Sigmoid colon (tissue), 6 donors: ENCODE measurements at regions not wholly inside any gene's neighbourhood (a gene's known extent, or its start where the extent isn't known, plus 50 kb on each side); places are given as distances from the start of the nearest gene placed in this dataset.

Experiments used
- DNase-seq: peaks from one replicate; pipeline ENCODE4 v3.0.0-alpha.2; 2019
- H3K27ac ChIP-seq, 4 donors: fragments of 200-600 bp; sonication (generic); one replicate each; pipeline ENCODE4 v1.5.1; 2016 to 2019; ENCODE audit warnings: mild to moderate bottlenecking in 1 of 4
- H3K27me3 ChIP-seq, 3 donors: fragments of 200-600 bp; sonication (generic); one replicate each; pipeline ENCODE4 v1.5.1; 2019; ENCODE audit warnings: mild to moderate bottlenecking in 1 of 3
- H3K36me3 ChIP-seq, 4 donors: fragments of 200-600 bp; sonication (generic); one replicate each; pipeline ENCODE4 v1.5.1; 2016 to 2019
- H3K4me1 ChIP-seq, 4 donors: fragments of 200-600 bp; sonication (generic); one replicate each; pipeline ENCODE4 v1.5.1; 2017 to 2019
- H3K4me3 ChIP-seq, 4 donors: fragments of 200-600 bp; sonication (generic); one replicate each; pipeline ENCODE4 v1.5.1; 2017 to 2019; ENCODE audit warnings: mild to moderate bottlenecking in 2 of 4, moderate library complexity in 1 of 4
- H3K9me3 ChIP-seq, 4 donors: fragments of 200-600 bp in 3 of 4; sonication (generic) in 3 of 4; one replicate each; pipeline versions ENCODE4 v1.5.1 to v1.6.1; 2013 to 2019
- CTCF ChIP-seq, 4 experiments: fragments of 450-650 bp in 3 of 4; fragments of 200-600 bp in 1 of 4; IDR thresholded peaks; one replicate each; pipeline ENCODE4 v1.5.1; 2016 to 2019; ENCODE audit warnings: antibody characterized with exemption in 4 of 4, mild to moderate bottlenecking in 3 of 4, moderate library complexity in 2 of 4
- EP300 ChIP-seq, 4 donors: sonication (generic); formaldehyde crosslinking; IDR thresholded peaks; one replicate each; pipeline ENCODE4 v1.6.1; 2017; ENCODE audit warnings: antibody characterized with exemption in 4 of 4
- POLR2A ChIP-seq, 2 donors: fragments of 450-650 bp; IDR thresholded peaks; one replicate each; pipeline ENCODE4 v1.6.1; 2016; ENCODE audit warnings: antibody characterized with exemption in 2 of 2, mild to moderate bottlenecking in 2 of 2, moderate library complexity in 2 of 2
- POLR2AphosphoS5 ChIP-seq, 4 donors: sonication (generic); formaldehyde crosslinking; IDR thresholded peaks; one replicate each; pipeline ENCODE4 v1.6.1; 2017; ENCODE audit warnings: antibody characterized with exemption in 4 of 4
- WGBS, 2 donors: extraction: QIAGEN DNeasy Blood & Tissue Kit; methylation state at CpG; one replicate each; pipeline ENCODE4 v1.1.7; 2013; 5-methylcytosine and 5-hydroxymethylcytosine counted together
- intact Hi-C: fragments of 100-400 bp; cut with DNase I; formaldehyde crosslinking; loops from one replicate; pipeline ENCODE4 v1.15.1; 2023
- donor health status: healthy with polysubstance abuse.
- donor health status: healthy.

DNA sequence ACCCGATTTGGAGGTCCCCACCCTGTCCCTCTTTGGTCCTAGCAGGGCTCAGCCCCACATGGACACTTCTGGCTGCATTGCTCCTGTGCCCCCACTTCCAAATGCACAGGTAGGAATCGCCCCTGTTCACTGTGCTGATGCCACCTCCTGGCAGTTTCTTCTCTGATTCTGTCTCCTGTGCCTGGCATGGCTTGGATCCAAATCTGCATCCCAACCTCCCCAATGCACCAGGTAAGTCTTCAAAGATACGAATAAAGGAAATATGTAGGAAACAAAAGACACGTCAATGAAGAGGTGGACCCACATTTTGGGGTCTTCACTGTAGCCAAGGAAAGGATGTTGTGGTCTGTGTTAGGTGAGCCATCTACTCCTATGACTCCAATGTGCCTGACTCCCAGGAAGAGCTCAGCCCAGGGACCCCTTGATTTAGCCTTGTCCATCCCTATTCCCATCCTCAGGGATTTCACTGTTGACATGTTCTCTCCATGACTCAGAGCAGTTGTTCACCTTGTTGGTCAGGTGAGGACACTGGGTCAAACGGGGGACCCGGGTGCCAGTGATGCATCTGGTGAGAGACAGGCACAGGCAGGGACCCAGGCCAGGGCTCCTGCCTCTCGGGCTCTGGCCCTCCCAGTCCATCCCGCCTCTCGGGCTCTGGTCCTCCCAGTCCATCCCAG, 341.8 kb downstream of the CXCL12 start:
- Histone ChIP-seq H3K9me3 (no peaks in the 10 kb centered on the region), H3K4me1 (peaks cover 0 to 35% (median 31%) of the 10 kb centered on the region in 4 donors), H3K36me3 (no peaks in the 10 kb centered on the region), H3K27me3 (no peaks in the 10 kb centered on the region), H3K4me3 (no peak overlapping the region), H3K27ac (no peak overlapping the region)
- intact Hi-C loops = no loop called here
- WGBS, 2 donors = 73 to 80% methylated on average over 9 of the region's 9 CpGs
- TF ChIP-seq CTCF (IDR thresholded peaks at IDR 0.05) (no peak), EP300 (IDR thresholded peaks at IDR 0.05) (no peak), POLR2AphosphoS5 (IDR thresholded peaks at IDR 0.05) (no peak), POLR2A (IDR thresholded peaks at IDR 0.05) (no peak)
- DNase-seq = no peak

DNA sequence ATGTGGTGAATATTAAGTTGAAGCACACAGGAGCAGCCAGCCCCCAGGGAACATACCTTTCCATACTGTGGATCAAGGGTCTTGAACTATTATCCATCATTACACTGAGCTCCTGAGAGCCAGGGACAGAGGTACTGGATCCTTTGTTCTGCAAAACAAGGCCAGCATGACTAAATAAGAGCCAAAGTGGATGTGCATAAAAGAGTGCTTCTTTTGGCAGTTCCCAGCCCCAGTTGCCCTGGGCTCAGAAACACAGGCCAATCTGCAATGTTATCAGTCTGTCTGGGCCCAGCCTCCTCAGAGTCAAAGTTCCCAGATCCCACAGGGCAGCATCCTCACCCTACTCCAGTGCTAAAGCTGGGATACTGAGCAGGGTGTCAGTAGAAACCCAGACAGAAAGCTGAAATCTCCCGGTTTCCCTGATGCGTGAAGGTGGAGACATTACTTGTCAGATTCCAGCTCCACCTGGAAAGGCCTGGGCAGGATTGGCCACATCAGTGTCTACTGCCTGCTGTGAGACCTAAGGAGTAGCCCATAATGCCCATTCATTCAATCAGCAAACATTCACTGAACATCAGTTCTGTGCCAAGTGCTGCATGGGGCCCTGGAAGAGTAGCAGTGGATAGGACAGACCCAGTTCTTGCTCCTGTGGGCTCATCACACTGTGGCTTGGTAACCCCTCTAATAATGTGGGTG, 342.7 kb downstream of the CXCL12 start:
- 94 to 96% methylated on average over 2 of the region's 2 CpGs for WGBS, 2 donors
- H3K9me3 ChIP-seq = no peaks in the 10 kb centered on the region
- TF ChIP-seq EP300 (IDR thresholded peaks at IDR 0.05) (no peak), POLR2AphosphoS5 (IDR thresholded peaks at IDR 0.05) (no peak), CTCF (IDR thresholded peaks at IDR 0.05) (no peak), POLR2A (IDR thresholded peaks at IDR 0.05) (no peak)
- no peak overlapping the region for H3K4me3 ChIP-seq
- H3K4me1 ChIP-seq = peaks cover 0 to 29% (median 24%) of the 10 kb centered on the region in 4 donors
- H3K27ac ChIP-seq = no peak overlapping the region
- H3K36me3 ChIP-seq = no peaks in the 10 kb centered on the region
- no peaks in the 10 kb centered on the region for H3K27me3 ChIP-seq
- intact Hi-C loops = no loop called here
- DNase-seq = no peak

DNA sequence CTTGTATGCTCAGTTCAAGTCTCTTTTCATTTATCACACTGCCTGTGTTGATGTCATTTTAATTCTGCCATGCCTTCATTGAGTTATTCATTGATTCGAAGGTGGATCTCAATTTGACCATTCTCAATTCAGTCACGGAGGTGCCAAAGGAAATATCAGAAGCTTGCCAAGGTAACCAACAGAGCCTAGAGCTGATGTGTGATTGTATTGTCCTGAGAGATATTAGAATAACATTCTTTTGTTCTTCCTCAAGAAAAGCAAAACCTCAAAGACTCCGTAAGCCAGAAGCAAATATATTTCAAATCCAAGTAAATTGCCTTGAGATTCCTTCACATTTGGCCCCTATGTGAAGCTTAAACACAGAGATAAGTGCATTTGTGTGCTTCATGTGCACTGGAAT, 345.3 kb downstream of the CXCL12 start:
- intact Hi-C loops = no loop called here
- Histone ChIP-seq H3K27ac (no peak overlapping the region), H3K27me3 (no peaks in the 10 kb centered on the region), H3K36me3 (no peaks in the 10 kb centered on the region), H3K4me1 (peaks cover 0 to 3% (median under 1%) of the 10 kb centered on the region in 4 donors), H3K4me3 (no peak overlapping the region), H3K9me3 (no peaks in the 10 kb centered on the region)
- DNase-seq = no peak
- TF ChIP-seq CTCF (IDR thresholded peaks at IDR 0.05) = no peak
- WGBS, 2 donors = 71 to 83% methylated on average over 3 of the region's 3 CpGs

DNA sequence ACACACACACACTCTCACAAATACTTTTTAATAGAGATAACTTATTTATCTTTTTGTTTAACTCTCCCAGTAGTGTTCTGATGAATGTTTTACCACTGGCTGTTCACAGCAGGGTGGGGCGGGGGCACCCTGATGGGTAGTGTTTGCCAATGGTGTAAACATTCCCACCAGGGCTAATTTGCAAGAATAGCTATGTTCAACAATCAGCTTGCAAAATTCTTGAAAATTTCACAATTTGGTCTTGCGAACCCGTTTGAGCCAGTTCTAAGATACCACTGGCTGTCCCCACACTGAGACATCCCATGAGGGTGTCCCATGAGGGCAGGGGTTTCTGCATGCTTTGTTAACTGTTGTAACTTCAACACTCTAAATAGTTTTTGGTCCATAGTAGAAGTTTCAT, 348.5 kb downstream of the CXCL12 start:
- no peak for DNase-seq
- H3K9me3 ChIP-seq = no peaks in the 10 kb centered on the region
- 86% methylated on average over 3 of the region's 3 CpGs for WGBS, 2 donors
- H3K27ac ChIP-seq = no peak overlapping the region
- intact Hi-C loops = no loop called here
- TF ChIP-seq EP300 (IDR thresholded peaks at IDR 0.05) = no peak
- no peak overlapping the region for H3K4me3 ChIP-seq
- no peaks in the 10 kb centered on the region for H3K36me3 ChIP-seq
- no peaks in the 10 kb centered on the region for H3K27me3 ChIP-seq
- no peaks in the 10 kb centered on the region for H3K4me1 ChIP-seq

DNA sequence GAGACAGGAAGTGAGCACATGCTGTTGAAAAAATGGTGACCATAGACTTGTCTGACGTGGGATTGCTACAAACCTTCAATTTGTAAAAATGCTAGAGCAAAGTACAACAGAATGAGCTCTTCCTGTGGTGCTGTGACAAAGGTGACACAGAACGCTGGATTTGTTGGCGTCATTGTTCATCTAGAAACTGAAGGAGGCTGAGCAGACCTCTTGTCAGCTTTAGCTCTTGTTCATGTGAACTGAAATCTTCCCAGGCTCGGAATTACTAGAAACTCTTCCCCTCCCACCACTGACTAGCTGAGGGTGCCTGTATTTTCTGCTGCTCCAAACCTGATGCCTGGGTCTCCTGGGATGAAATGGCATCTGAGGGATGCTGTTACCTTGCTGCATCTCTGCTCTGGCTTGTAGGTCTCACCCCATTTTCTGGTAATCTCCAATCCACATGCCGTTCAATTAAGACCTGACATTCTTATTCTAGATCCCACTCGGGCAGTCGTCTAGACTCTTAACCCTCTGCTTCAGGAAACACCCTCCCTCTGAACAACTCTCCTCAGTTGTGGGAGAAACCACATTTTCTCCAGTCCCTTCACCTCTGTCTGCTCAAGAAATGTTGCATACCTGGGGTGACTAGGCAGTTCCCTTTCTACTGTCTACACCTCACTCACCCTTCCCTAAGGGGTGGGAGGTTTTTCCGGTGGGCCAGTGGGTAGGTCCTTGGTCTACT, 349.3 kb downstream of the CXCL12 start:
- Histone ChIP-seq H3K36me3 (no peaks in the 10 kb centered on the region), H3K9me3 (no peaks in the 10 kb centered on the region), H3K4me1 (peaks cover 0 to under 1% (median 0%) of the 10 kb centered on the region in 4 donors), H3K27ac (no peak overlapping the region), H3K27me3 (no peaks in the 10 kb centered on the region), H3K4me3 (no peak overlapping the region)
- WGBS, 2 donors = 78 to 80% methylated on average over 8 of the region's 8 CpGs
- intact Hi-C loops = no loop called here
- TF ChIP-seq EP300 (IDR thresholded peaks at IDR 0.05) = no peak
- TF ChIP-seq CTCF (IDR thresholded peaks at IDR 0.05) = no peak
- no peak for TF ChIP-seq POLR2A (IDR thresholded peaks at IDR 0.05)
- no peak for TF ChIP-seq POLR2AphosphoS5 (IDR thresholded peaks at IDR 0.05)
- no peak for DNase-seq
